A172 (cell line): ENCODE measurements at regions not wholly inside any gene's neighbourhood (a gene's known extent, or its start where the extent isn't known, plus 50 kb on each side); places are given as distances from the start of the nearest gene placed in this dataset.
"Not testable (repeated sequence)": the region's sequence is repeated elsewhere in the genome, so short reads cannot be mapped to it uniquely, and the experiment has no call there.

ENCODE experiments used
- DNase-seq: peaks from one replicate; pipeline ENCODE4 v3.0.0-alpha.2; 2015; ENCODE audit warnings: low spot score

DNA sequence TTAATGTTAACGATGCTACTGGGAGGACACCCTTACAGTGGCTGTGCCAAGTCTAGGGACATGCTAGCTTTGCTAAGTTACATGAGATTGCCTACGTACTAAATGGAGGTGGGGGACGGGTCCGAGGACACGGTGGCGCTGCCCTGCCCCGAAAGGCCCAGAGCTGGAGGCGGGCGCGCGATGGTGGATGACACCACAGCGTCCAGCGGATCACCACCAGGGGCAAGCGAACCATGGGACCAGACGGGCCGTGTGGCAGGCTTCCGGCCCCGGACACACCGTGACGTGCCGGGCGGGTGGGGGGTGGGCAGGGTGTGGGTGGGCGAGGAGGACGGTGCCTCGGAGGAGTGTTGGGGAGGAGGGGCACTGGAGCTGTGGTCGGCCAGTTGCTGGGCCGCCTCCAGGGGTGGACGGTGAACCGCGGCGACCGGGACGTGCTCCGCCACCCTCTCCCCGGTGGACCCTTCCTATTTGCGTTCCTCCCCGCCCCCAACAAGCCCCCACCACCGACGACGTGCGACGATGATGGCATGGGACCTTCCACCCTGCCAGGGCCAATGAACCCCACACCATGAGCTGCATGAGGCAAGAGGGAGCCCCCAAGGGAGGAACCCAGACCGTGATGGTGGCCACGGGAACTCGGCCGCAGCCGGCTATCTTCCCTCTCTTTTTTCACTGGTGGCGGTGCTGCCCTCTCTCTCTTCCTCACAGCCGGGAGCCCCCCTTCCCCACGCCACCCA, 773.3 kb upstream of the DEFB115 start:
- no peak for DNase-seq

- DNase-seq, result no peak
These were observed 772.8 kb upstream of the DEFB115 start for GRCh38 chr20:30484749-30485070.

DNA sequence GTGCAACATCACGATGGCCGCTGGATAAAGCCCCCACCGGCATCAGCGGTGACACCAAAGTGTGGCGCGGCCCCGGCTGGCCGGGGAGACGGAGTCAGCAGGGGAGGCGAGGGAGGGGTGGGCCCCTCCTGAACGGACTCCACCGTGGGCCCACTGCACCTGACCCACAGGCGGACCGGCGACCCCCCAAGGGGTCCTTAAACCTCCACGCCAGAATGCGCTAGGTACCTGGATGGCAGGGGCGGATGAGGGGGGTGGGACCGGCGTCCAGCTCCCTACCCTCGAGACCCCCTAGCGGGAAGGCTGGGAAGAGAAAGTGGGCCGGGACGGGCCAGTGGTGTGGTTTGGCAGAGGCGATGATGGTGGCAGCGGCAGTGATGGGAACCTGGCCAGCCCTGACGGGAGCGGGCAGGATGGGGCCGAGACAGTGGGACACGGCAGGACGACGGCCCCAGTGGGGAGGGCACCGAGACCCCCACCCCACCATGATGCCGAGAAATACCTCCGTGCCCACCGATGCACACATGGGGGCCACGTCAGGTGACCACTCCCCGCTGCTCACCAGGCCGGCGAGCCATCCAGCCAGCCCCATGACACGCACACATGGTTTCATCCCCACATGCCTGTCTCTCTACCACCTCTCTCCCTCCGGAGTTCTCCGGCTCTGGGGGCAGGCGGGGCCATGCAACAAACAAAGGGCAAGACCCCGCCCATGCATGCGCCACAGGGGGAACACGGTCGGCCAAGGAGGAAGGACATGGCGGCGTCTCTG, 771.9 kb upstream of the DEFB115 start:
- no peak for DNase-seq

GRCh38 chr20:30486103-30486478, 771.4 kb upstream of the DEFB115 start:
- no peak for DNase-seq

DNA sequence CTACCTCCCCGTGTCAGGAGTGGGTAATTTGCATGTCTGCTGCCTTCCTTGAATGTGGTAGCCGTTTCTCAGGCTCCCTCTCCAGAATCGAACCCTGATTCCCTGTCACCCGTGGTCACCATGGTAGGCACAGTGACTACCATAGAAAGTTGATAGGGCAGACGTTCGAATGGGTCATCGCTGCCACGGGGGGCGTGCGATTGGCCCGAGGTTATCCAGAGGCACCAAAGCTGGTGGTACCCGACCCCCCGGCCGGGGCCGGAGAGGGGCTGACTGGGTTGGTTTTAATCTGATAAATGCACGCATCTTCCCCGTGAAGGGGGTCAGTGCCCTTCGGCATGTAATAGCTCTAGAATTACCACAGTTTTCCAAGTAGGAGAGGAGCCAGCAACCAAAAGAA, 770.0 kb upstream of the DEFB115 start:
- DNase-seq, result not testable (repeated sequence)

- DNase-seq, result no peak
These were observed 769.2 kb upstream of the DEFB115 start for GRCh38 chr20:30487947-30488926.

GRCh38 chr20:30488941-30489613, 768.4 kb upstream of the DEFB115 start:
- no peak for DNase-seq

DNA sequence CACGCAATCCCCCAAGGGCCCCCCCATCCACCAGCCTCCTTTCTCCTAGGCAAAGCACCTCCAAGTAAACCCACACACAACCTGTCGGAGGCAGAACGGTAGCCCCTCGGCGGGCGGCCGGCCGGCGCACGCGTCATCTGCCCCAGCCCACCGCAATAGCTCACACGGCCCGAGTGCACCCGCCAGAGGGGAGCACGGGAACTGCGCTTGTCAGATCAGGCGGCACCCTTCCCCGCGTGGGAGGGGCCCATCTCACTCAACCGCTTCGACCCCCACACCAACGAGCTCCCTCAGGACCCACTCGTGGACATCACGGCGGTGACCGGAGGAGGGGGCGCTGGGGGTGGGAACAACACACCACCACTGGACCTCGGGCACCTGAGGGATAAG, 767.9 kb upstream of the DEFB115 start:
- DNase-seq, result no peak

GRCh38 chr20:30491016-30491415, 766.4 kb upstream of the DEFB115 start:
- DNase-seq, result no peak

- not testable (repeated sequence) for DNase-seq
These were observed 760.8 kb upstream of the DEFB115 start for GRCh38 chr20:30496656-30497055.

GRCh38 chr20:30497191-30497590, 760.3 kb upstream of the DEFB115 start:
- not testable (repeated sequence) for DNase-seq

DNA sequence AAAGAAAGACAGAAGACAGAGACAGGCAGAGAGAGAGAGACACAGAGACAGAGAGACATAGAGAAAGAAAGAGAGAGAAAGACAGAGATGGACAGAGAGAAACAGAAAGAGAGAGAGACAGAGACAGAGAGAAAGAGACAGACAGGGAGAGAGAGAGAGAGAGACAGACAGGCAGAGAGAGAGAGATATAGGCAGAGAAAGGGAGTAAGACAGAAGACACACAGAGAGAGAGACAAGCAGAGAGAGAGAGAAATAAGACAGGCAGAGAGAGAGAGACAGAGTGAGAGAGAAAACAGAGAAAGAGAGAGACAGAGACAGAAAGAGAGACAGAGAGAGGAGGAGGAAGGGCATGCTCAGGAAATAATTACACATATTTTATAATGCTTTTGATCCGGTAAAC, 758.3 kb upstream of the DEFB115 start:
- DNase-seq, result no peak

- not testable (repeated sequence) for DNase-seq
These were observed 757.6 kb upstream of the DEFB115 start for GRCh38 chr20:30499716-30500446.

- not testable (repeated sequence) for DNase-seq
These were observed 757.0 kb upstream of the DEFB115 start for GRCh38 chr20:30500447-30500820.

DNA sequence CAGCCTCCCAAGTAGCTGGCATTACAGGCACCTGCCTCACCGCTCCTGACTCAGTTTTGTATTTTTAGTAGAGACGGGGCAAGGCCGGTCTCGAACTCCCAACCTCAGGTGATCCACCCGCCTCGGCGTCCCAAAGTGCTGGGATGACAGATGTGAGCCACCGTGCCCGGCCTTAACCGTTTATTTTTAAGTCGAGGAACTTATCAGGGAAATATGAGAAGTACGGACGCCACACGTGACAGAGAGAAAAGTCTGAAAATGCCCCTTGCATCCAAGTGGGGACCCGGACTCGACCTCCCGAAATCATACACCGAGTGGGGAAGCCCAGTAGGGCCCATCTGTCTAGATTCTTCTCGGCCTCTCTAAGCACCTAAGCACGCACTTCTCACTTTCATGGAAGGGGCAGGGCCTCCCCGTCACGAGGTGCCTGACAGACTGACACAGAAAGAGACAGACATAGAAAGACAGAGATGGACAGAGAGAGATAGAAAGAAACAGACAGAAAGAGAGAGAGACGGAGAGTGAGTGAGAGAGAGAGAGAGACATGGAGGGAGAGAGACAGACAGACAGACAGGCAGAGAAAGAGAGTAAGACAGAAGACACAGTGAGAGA, 756.5 kb upstream of the DEFB115 start:
- no peak for DNase-seq

DNA sequence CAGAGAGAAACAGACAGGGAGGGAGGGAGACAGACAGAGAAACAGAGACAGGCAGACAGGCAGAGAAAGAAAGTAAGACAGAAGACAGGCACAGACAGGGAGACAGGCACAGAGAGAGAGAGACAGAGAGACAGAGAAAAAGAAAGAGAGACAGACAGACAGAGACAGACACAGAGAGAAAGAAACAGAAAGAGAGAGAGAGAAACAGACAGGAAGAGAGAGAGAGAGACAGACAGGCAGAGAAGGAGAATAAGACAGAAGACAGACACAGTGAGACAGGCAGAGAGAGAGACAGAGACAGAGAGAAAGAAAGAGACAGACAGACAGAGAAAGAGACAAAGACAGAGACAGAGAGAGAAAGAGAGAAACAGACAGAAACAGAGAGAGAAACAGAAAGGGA, 754.8 kb upstream of the DEFB115 start:
- DNase-seq, result no peak

DNA sequence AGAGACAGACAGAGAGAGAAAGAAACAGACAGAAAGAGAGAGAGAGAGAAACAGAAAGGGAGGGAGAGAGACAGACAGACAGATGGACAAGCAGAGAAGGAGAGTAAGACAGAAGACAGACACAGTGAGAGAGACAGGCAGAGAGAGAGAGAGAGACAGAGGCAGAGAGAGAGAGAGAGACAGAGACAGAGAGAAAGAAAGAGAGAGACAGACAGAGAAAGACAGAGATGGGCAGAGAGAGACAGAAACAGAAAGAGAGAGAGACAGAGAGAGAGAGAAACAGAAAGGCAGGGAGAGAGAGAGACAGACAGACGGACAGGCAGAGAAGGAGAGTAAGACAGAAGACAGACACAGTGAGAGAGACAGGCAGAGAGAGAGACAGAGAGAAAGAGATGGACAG, 754.3 kb upstream of the DEFB115 start:
- DNase-seq, result not testable (repeated sequence)

GRCh38 chr20:30503992-30504570, 753.4 kb upstream of the DEFB115 start:
- DNase-seq, result no peak

DNA sequence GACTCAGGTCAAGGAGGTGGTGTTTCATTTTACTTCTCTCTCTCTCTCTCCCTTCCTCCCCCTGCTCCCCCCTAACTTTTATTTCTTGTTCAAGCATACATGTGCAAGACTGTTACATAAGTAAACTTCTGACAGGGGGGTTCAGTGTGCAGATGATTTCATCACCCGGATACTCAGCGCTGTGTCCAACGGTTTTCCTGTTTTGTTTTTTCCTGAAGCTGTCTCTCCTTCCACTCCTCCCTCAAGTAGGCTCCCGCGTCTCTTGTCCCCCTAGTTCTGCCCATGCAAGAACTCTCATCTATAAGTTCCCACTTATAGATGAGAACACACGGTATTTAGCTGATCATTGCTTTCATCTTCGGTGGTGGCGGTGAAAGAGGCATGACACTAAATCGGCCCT, 751.9 kb upstream of the DEFB115 start:
- no peak for DNase-seq

GRCh38 chr20:30506100-30506499, 751.4 kb upstream of the DEFB115 start:
- DNase-seq, result no peak
